Suprapubic skin (tissue), 4 donors: ENCODE measurements at regions not wholly inside any gene's neighbourhood (a gene's known extent, or its start where the extent isn't known, plus 50 kb on each side); places are given as distances from the start of the nearest gene placed in this dataset.
"Not testable (repeated sequence)": the region's sequence is repeated elsewhere in the genome, so short reads cannot be mapped to it uniquely, and the experiment has no call there.

Source experiments
- CTCF ChIP-seq, 2 donors: fragments of 200-600 bp in 1 of 2; fragments of 450-650 bp in 1 of 2; sonication (generic) in 1 of 2; IDR thresholded peaks; one replicate each; pipeline ENCODE4 v1.5.1; 2016 to 2019; ENCODE audit warnings: antibody characterized with exemption in 2 of 2, mild to moderate bottlenecking in 1 of 2, moderate library complexity in 1 of 2
- EP300 ChIP-seq: sonication (generic); formaldehyde crosslinking; IDR thresholded peaks from one replicate; pipeline ENCODE4 v1.6.1; 2017; ENCODE audit warnings: antibody characterized with exemption
- POLR2AphosphoS5 ChIP-seq, 3 donors: sonication (generic); formaldehyde crosslinking; IDR thresholded peaks; one replicate each; pipeline ENCODE4 v1.6.1; 2017; ENCODE audit warnings: antibody characterized with exemption in 3 of 3

GRCh38 chr5:119780145-119780544 is 150.8 kb downstream of the FAM170A start:
- not testable (repeated sequence) for TF ChIP-seq CTCF (IDR thresholded peaks at IDR 0.05); POLR2AphosphoS5 (IDR thresholded peaks at IDR 0.05); EP300
